K562 (cell line): ENCODE measurements at regions not wholly inside any gene's neighbourhood (a gene's known extent, or its start where the extent isn't known, plus 50 kb on each side); places are given as distances from the start of the nearest gene placed in this dataset.

Source experiments
- ATAC-seq: fragments of 200-7000 bp; cut with Tn5 transposase; 3 replicates; pipeline ENCODE4 v1.9.1; 2020; ENCODE audit warnings: moderate library complexity
- BruUV-seq: library from RNA; stranded (reverse); fragments of 400-500 nt; replicated peaks from 2 replicates; lab custom pipeline; 2021; lab: Mats Ljungman, UMichigan
- CTCF ChIA-PET: fragments of 300-600 bp; formaldehyde crosslinking; extraction: SDS; loops from one replicate; lab custom pipeline; 2021; ENCODE audit warnings: low intra/inter-chr PET ratio; lab: Yijun Ruan, JAX
- POLR2A ChIA-PET: fragments of 300-600, 350-650 bp; sonication (Branson Sonifier 250); formaldehyde crosslinking; extraction: SDS; loops from one replicate; lab custom pipeline; 2021; ENCODE audit warnings: antibody characterized with exemption, inconsistent platforms; lab: Yijun Ruan, JAX
- DNase-seq, 4 experiments: peaks; one replicate each; pipeline versions ENCODE4 v3.0.0 to v3.0.0-alpha.2; 2011 to 2018; ENCODE audit warnings: low spot score in 3 of 4, mixed read lengths in 3 of 4; ENCODE audit errors: extremely low read depth in 1 of 4
- FAIRE-seq: peaks from 2 replicates; lab custom pipeline; 2011; peaks lifted over from hg19 to GRCh38; lab: Jason Lieb, UNC
- H2AFZ ChIP-seq: 2 replicates; pipeline ENCODE4 v1.6.0; 2011; ENCODE audit warnings: low read depth, low read length, control low read depth, inconsistent platforms
- H3K27ac ChIP-seq: fragments of 200-600 bp; 3 replicates; pipeline ENCODE4 v1.8.0; 2011; ENCODE audit warnings: low read depth, mild to moderate bottlenecking, control low read depth, inconsistent platforms, low read length, moderate library complexity, mixed read lengths; ENCODE audit errors: extremely low read depth
- H3K27me3 ChIP-seq, 2 experiments: fragments of 300-600 bp in 1 of 2; 2 replicates in 1 of 2; 3 replicates in 1 of 2; pipeline versions ENCODE4 v1.6.0 to v1.8.0; 2011; ENCODE audit warnings: inconsistent platforms in 2 of 2, low read length in 2 of 2, mild to moderate bottlenecking in 1 of 2, mixed read lengths in 1 of 2, moderate library complexity in 1 of 2; ENCODE audit not compliant: control insufficient read depth in 2 of 2, insufficient read depth in 2 of 2
- H3K36me3 ChIP-seq: fragments of 300-600 bp; 3 replicates; pipeline ENCODE4 v1.8.0; 2011; ENCODE audit warnings: mild to moderate bottlenecking, low read length, inconsistent platforms; ENCODE audit not compliant: control insufficient read depth, insufficient read depth
- H3K4me1 ChIP-seq, 2 experiments: fragments of 200-600 bp in 1 of 2; replicated peaks in 1 of 2; 2 replicates in 1 of 2; 3 replicates in 1 of 2; pipeline versions ENCODE4 v1.5.1 to v1.8.0; 2011; ENCODE audit warnings: inconsistent platforms in 2 of 2, low read length in 2 of 2, mild to moderate bottlenecking in 1 of 2, mixed read lengths in 1 of 2, moderate library complexity in 1 of 2; ENCODE audit not compliant: control insufficient read depth in 2 of 2, insufficient read depth in 2 of 2
- H3K4me2 ChIP-seq: 2 replicates; pipeline ENCODE4 v1.6.1; 2011; ENCODE audit warnings: low read length, control low read depth, inconsistent platforms, mixed read lengths; ENCODE audit not compliant: insufficient read depth
- H3K4me3 ChIP-seq: fragments of 200-600 bp; sonication (generic), shearing (Covaris generic); 2 replicates; pipeline ENCODE4 v1.5.1; 2016; ENCODE audit warnings: control low read depth, inconsistent platforms
- H3K79me2 ChIP-seq: fragments of 200-600 bp; 3 replicates; pipeline ENCODE4 v1.8.0; 2011; ENCODE audit warnings: low read length, inconsistent platforms; ENCODE audit not compliant: control insufficient read depth, insufficient read depth
- H3K9ac ChIP-seq, 2 experiments: 2 replicates each; pipeline versions ENCODE4 v1.6.0 to v1.6.1; 2011; ENCODE audit warnings: low read depth in 2 of 2, low read length in 2 of 2, control low read depth in 1 of 2, inconsistent platforms in 1 of 2, mild to moderate bottlenecking in 1 of 2, mixed read lengths in 1 of 2; ENCODE audit not compliant: insufficient read depth in 1 of 2
- H3K9me1 ChIP-seq: one replicate; pipeline ENCODE4 v1.6.0; 2011; ENCODE audit warnings: inconsistent platforms, mild to moderate bottlenecking, low read length, moderate library complexity; ENCODE audit not compliant: control insufficient read depth, insufficient read depth
- H3K9me3 ChIP-seq: replicated peaks from 2 replicates; pipeline ENCODE4 v1.5.1; 2011; ENCODE audit warnings: low read depth, low read length, inconsistent platforms; ENCODE audit not compliant: control insufficient read depth, insufficient read depth
- H4K20me1 ChIP-seq: replicated peaks from 2 replicates; pipeline ENCODE4 v1.6.1; 2011; ENCODE audit warnings: low read length, inconsistent platforms, mixed read lengths; ENCODE audit not compliant: control insufficient read depth, insufficient read depth
- HEY1 ChIP-seq: fragments of 250-450 bp; sonication (Bioruptor Pico); IDR thresholded peaks from 2 replicates; pipeline ENCODE4 v1.5.0; 2020; ENCODE audit warnings: mild to moderate bottlenecking, moderate library complexity, borderline replicate concordance
- JUND ChIP-seq, 2 experiments: IDR thresholded peaks; 2 replicates in 1 of 2; 3 replicates in 1 of 2; pipeline ENCODE4 v1.6.1; 2011; ENCODE audit warnings: borderline replicate concordance in 2 of 2, low read depth in 2 of 2, low read length in 2 of 2, improper control_type of control experiment in 1 of 2, missing biosample characterization in 1 of 2, missing genetic modification characterization in 1 of 2, missing genetic modification reagents in 1 of 2
- KAT7 ChIP-seq: sonication (generic); formaldehyde crosslinking; IDR thresholded peaks from 2 replicates; pipeline ENCODE4 v1.8.0; 2022; ENCODE audit warnings: missing genetic modification reagents, mild to moderate bottlenecking, borderline replicate concordance
- MAFF ChIP-seq: IDR thresholded peaks from 2 replicates; pipeline ENCODE4 v1.6.1; 2012; ENCODE audit warnings: low read length, improper control_type of control experiment
- NR2F6 ChIP-seq: fragments of 450-650 bp; formaldehyde crosslinking; IDR thresholded peaks from 2 replicates; pipeline ENCODE4 v1.4.0; 2020; ENCODE audit warnings: mild to moderate bottlenecking
- POU5F1 ChIP-seq: fragments of 150-350 bp; IDR thresholded peaks from 2 replicates; pipeline ENCODE4 v1.6.1; 2014; ENCODE audit warnings: borderline replicate concordance, low read length, low read depth, mild to moderate bottlenecking; ENCODE audit not compliant: partially characterized antibody
- TRIM28 ChIP-seq: fragments of 450-650 bp; IDR thresholded peaks from 2 replicates; pipeline ENCODE4 v1.6.1; 2017
- ZC3H11A ChIP-seq: IDR thresholded peaks from 2 replicates; pipeline ENCODE4 v1.6.1; 2012; ENCODE audit warnings: low read depth, low read length, improper control_type of control experiment
- ZFPM2 ChIP-seq: fragments of 250-450 bp; sonication (Bioruptor Pico); IDR thresholded peaks from 2 replicates; pipeline ENCODE4 v1.5.1; 2022; ENCODE audit warnings: mild to moderate bottlenecking
- ZNF41 ChIP-seq: fragments of 250-450 bp; sonication (Bioruptor Pico); conservative IDR thresholded peaks from 2 replicates; pipeline ENCODE4 v1.4.0; 2020; ENCODE audit warnings: mild to moderate bottlenecking
- WGBS: fragments of 100-300 bp; shearing (Covaris generic); methylation state at CpG from one replicate; pipeline ENCODE4 v1.1.6; 2016; ENCODE audit warnings: low coverage, mixed read lengths; ENCODE audit not compliant: insufficient coverage; ENCODE audit errors: missing lambda C conversion rate; 5-methylcytosine and 5-hydroxymethylcytosine counted together
- in situ Hi-C: fragments of 300-500 bp; cut with MboI; formaldehyde crosslinking; loops from 4 replicates; pipeline ENCODE4 v1.15.0; 2018; ENCODE audit warnings: inconsistent platforms, mixed read lengths
- intact Hi-C: fragments of 100-400 bp; cut with micrococcal nuclease; formaldehyde crosslinking; loops from 2 replicates; pipeline ENCODE4 v1.14.2; 2022
- TF ChIP-seq, protein P1 (sequence below): fragments of 250-450 bp; sonication (Bioruptor Pico); IDR thresholded peaks from 2 replicates; pipeline ENCODE4 v1.6.1; 2021; ENCODE audit warnings: mild to moderate bottlenecking
- TF ChIP-seq, protein P2 (sequence below): fragments of 450-650 bp; IDR thresholded peaks from 2 replicates; pipeline ENCODE4 v1.6.1; 2017; ENCODE audit warnings: antibody characterized with exemption
- TF ChIP-seq, protein P3 (sequence below): sonication (generic); formaldehyde crosslinking; IDR thresholded peaks from 2 replicates; pipeline ENCODE4 v1.8.0; 2022; ENCODE audit warnings: missing genetic modification reagents, mild to moderate bottlenecking, borderline replicate concordance
- TF ChIP-seq, protein P4 (sequence below): fragments of 450-650 bp; IDR thresholded peaks from 2 replicates; pipeline ENCODE4 v1.6.1; 2017; ENCODE audit warnings: antibody characterized with exemption, mild to moderate bottlenecking

DNA sequence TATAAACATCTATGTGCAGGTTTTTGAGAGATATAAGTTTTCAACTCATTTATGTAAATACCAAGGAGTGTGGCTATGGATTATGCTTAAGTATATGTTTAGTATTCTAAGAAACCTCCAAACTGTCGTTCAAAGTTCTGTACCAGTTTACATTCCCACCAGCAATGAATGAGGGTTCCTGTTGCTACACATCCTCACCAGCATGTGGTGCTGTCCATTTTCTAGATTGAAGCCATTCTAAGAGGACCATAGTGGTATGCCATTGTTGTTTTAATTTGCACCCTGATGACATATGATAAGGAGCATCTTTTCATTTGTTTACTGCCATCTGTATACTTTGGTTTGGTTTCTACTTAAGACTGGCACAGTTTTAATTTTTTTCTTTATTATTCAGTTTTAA lies 2097.9 kb downstream of the LRRC4C start:
- no peak for FAIRE-seq
- intact Hi-C loops, result no loop called here
- Histone ChIP-seq H4K20me1 (no peaks in the 10 kb centered on the region), H3K36me3 (no peaks in the 10 kb centered on the region), H3K9ac (no peak overlapping the region), H3K4me2 (no peak overlapping the region), H3K9me3 (no peaks in the 10 kb centered on the region), H3K27me3 (no peaks in the 10 kb centered on the region), H3K79me2 (no peaks in the 10 kb centered on the region), H3K27ac (no peak overlapping the region), H3K4me1 (no peaks in the 10 kb centered on the region), H3K4me3 (no peak overlapping the region), H3K9me1 (no peaks in the 10 kb centered on the region), H2AFZ (no peak overlapping the region)
- ATAC-seq, result no peak
- 0% methylated on average over 1 of the region's 1 CpG for WGBS
- BruUV-seq, result no TSS peak
- ChIA-PET POLR2A (no interaction called here), CTCF (no interaction called here)
- no peak for DNase-seq
- in situ Hi-C loops, result no loop called here
- TF ChIP-seq KAT7 (CRISPR knock-in tag) (no peak), MAFF (no peak), ZNF41 (no peak), ZC3H11A (no peak), HEY1 (CRISPR knock-in tag) (no peak), TRIM28 (no peak), POU5F1 (no peak), ZFPM2 (CRISPR knock-in tag) (no peak), JUND (IDR thresholded peaks at IDR 0.05; ENCODE audit: borderline replicate concordance, low read depth, low read length) (no peak), JUND (tag; IDR thresholded peaks at IDR 0.05; ENCODE audit: borderline replicate concordance, low read depth, low read length) (no peak), NR2F6 (no peak)
- TF ChIP-seq, protein P1, sequence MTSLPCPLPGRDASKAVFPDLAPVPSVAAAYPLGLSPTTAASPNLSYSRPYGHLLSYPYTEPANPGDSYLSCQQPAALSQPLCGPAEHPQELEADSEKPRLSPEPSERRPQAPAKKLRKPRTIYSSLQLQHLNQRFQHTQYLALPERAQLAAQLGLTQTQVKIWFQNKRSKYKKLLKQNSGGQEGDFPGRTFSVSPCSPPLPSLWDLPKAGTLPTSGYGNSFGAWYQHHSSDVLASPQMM (CRISPR knock-in tag), result no peak
- TF ChIP-seq, protein P2, sequence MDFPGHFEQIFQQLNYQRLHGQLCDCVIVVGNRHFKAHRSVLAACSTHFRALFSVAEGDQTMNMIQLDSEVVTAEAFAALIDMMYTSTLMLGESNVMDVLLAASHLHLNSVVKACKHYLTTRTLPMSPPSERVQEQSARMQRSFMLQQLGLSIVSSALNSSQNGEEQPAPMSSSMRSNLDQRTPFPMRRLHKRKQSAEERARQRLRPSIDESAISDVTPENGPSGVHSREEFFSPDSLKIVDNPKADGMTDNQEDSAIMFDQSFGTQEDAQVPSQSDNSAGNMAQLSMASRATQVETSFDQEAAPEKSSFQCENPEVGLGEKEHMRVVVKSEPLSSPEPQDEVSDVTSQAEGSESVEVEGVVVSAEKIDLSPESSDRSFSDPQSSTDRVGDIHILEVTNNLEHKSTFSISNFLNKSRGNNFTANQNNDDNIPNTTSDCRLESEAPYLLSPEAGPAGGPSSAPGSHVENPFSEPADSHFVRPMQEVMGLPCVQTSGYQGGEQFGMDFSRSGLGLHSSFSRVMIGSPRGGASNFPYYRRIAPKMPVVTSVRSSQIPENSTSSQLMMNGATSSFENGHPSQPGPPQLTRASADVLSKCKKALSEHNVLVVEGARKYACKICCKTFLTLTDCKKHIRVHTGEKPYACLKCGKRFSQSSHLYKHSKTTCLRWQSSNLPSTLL, result no peak
- TF ChIP-seq, protein P3, sequence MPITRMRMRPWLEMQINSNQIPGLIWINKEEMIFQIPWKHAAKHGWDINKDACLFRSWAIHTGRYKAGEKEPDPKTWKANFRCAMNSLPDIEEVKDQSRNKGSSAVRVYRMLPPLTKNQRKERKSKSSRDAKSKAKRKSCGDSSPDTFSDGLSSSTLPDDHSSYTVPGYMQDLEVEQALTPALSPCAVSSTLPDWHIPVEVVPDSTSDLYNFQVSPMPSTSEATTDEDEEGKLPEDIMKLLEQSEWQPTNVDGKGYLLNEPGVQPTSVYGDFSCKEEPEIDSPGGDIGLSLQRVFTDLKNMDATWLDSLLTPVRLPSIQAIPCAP (CRISPR knock-in tag), result no peak
- TF ChIP-seq, protein P4, sequence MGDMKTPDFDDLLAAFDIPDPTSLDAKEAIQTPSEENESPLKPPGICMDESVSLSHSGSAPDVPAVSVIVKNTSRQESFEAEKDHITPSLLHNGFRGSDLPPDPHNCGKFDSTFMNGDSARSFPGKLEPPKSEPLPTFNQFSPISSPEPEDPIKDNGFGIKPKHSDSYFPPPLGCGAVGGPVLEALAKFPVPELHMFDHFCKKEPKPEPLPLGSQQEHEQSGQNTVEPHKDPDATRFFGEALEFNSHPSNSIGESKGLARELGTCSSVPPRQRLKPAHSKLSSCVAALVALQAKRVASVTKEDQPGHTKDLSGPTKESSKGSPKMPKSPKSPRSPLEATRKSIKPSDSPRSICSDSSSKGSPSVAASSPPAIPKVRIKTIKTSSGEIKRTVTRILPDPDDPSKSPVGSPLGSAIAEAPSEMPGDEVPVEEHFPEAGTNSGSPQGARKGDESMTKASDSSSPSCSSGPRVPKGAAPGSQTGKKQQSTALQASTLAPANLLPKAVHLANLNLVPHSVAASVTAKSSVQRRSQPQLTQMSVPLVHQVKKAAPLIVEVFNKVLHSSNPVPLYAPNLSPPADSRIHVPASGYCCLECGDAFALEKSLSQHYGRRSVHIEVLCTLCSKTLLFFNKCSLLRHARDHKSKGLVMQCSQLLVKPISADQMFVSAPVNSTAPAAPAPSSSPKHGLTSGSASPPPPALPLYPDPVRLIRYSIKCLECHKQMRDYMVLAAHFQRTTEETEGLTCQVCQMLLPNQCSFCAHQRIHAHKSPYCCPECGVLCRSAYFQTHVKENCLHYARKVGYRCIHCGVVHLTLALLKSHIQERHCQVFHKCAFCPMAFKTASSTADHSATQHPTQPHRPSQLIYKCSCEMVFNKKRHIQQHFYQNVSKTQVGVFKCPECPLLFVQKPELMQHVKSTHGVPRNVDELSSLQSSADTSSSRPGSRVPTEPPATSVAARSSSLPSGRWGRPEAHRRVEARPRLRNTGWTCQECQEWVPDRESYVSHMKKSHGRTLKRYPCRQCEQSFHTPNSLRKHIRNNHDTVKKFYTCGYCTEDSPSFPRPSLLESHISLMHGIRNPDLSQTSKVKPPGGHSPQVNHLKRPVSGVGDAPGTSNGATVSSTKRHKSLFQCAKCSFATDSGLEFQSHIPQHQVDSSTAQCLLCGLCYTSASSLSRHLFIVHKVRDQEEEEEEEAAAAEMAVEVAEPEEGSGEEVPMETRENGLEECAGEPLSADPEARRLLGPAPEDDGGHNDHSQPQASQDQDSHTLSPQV, result no peak
